GM19395 (cell line): ENCODE measurements at regions not wholly inside any gene's neighbourhood (a gene's known extent, or its start where the extent isn't known, plus 50 kb on each side); places are given as distances from the start of the nearest gene placed in this dataset.

Experiments used
- ATAC-seq: cut with Tn5 transposase; IDR thresholded peaks from one replicate; pipeline ENCODE4 v1.9.1; 2021; ENCODE audit warnings: mild to moderate bottlenecking, moderate library complexity; ENCODE audit not compliant: unreplicated experiment

DNA sequence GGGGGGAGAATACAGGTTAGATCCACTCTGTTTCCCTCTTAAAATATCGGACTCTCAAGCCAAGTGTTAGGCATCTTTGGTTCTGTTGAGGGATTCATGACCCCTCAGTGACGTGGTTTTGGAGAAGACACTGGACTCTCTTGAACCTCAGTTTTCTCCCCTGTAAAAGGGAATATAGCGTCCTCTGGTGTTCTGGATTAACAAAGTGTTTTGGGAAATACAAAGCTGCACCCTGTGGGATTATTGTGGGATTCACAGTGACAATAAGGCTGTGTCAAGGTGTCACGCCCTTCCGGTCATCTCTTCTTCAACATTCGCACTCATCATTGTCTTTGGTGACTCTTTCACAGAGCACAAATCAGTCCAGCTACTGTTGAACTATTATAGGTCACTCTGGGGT is 139.0 kb downstream of the IRX1 start:
- no peak for ATAC-seq

DNA sequence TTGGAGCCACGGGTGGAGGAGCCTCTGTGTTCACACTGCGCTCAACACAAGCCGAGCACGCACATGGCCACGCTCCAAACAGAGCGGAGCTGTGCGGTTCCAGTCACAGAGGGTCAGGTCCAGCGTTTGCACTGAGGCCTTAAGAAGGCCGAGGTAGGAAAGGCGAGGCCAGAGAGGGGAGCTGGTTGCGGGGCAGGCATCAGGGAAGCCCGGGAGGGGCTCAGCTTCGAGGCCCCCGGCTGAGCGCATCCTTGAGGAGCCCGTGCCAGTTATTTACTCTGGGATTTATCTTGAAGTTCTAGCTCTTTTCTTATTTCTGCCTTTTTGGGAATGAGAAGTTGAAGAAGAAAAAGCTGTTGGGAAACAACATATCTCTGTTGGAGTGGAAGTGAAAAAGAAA is 140.8 kb downstream of the IRX1 start:
- no peak for ATAC-seq

DNA sequence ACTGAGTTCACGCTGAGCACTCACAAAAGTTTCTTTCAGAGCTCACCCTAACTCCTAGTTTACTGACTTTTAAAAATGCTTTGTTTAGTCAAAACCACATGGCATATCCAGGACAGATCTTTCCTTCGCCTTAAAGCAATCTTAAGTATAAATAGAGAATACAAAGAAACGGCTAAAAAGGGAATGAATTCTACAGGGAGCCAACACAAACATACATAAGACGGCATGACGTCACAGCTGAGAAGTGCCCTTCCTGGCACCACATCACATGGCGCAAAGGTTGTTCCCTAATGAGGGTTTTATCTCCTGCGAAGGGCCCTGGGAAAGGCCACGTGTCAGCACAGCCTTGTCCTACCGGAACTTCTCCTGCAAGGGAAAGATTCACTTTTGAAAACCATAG is 141.3 kb downstream of the IRX1 start:
- ATAC-seq: no peak

DNA sequence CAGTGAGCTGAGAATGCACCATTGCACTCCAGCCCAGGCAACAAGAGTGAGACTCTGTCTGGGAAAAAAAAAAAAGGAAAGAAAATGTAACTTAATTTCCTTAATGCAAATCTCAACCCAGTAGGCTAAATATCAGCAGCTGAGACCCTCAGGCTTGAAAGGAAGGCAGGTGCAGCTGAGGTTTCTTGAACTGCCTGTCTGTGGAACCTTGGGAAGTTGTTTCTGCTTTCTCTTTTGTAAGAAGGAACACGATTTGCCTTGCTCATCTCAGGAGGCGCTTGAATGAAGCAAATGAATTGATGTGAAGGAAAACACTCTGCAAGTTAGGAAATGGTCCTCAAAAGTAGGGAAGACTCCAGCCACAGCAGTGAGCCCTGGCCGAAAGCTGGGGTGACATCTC is 143.3 kb downstream of the IRX1 start:
- ATAC-seq: no peak

DNA sequence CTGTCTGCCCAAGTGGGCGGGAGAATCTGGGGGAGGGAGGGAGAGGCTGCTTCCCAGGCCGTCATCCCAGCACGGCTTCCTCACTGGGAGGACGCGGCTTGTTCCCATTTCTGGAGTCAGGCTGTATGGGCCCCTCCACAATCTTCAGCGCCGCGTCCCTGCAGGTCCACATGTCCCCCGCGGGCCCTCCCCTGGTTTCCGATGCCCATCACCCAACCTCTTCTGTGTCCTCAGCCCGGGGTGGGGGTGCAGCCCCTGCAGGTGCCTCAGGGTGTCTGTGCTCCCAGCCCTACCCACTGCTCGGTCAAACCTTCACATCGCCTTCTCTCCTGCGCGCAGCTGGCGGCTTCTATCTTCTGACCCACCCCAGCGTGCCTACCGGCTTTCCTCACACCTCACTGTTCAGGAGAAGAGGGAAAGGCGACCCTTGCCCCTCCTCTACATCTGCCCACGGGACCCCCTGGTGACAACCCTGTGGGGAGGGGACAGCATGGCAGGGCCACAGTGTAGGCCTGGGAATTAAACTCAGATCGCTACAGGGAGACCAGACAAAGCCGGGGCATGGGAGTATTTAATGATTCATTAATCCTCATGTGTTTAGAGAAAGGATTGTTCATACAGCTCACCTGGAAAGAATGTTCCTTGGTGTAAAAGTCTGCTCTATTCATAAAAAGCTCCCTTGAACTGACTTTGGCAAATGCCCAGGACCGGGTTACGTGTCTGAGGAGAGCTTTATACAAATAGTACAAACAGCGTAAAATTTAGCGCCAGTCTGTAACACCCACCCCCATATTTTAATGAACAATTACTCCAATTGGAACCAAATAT is 145.1 kb downstream of the IRX1 start:
- no peak for ATAC-seq

DNA sequence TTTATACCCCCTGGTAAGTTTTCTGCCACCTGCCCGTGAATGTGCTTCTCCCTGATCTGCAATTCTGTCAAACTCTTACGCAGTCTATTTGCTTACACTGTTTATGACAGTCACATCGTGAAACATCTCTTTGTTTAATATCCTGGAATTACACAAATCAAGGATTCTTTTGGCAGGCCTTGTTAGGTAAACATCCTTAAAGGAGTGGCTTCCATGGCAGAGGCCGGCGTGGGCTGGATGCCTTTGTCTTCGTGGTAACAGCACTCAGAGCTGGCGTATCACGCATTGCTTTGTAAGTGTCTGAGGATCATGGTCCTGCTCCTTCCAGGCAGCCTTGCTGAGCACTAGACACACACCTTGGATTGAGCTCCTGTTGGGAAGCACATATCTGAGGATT is 145.7 kb downstream of the IRX1 start:
- ATAC-seq: no peak

DNA sequence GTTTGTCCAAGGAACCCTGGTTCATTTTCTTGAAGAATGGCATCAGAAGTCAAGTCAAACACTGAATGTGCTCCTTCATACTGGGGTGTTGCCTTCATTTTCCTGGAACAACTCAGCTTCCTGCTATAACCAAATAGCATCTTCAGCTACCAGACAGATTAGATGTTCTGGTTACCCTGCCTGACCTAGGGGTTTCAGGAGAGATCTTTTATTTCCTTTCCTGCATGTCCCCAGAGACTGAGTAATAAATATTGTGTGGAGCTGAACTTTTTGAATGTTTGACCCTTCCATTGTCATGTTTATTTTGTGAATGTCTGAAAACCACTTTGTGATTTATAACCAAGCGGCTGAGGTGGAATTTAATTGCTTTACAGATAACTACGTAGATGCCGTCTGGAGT is 147.1 kb downstream of the IRX1 start:
- no peak for ATAC-seq

DNA sequence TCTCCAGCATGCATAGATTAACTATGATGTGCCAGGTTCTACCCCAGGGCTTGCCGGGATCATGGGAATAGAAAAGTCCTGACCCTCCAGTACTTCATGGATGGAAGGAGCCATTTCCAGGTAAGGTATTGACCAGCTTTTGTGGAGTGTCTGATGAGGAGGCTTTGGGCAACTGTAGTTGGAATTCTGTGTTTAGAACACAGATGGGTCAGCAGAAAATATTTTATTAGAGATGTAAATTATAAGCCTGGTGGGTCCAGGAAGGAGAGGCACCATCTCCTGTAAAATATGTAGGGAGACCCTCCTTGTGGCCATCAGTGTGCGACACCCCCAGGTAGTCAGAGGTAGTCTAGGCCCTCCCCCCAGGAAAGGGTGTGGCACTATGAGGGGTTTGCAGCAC is 156.2 kb downstream of the IRX1 start:
- no peak for ATAC-seq

DNA sequence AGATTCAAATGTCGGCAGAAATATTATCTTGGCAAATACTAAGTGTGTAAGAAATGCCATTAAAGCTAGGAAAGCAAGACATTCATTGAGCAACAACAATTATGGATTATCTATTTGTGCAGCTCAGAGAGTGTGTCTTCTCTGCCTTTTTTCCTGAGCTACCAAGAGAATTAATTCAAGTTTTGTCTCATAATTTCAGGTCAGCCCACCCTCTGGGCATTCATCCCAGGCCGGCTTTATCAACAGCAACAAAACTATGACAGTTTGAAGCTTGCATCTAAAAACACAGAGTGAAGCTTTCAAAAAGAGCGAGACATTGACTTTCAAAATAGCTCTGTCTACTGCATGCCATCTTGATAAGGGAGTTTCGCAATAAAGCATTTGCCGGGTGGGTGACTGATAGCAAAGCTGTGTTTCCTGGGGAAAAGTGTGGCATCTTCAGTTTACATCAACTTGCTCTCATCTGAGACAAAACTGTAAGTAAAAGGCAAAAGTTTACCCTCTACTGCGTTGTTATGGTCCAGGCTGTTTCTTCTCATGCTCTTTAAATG is 182.4 kb downstream of the IRX1 start:
- ATAC-seq: no peak

DNA sequence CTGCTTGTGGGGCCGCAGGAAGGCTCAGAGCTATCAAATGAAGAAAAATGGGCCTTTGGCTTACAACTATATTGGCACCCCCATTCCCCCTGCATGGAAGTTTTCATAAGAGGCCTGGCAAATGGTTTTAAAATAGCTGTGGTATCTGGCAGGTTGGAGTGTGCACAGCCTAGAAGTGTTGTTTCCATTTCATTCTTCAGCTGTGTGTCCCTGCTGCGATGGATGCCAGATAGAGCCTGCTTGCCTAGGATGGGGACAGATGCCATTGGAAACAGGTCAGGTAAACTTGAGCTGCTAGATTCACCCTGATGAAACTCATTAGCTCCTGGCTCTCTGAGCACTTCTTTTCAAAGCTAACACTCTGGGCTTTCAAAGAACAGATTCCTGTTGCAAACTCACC is 183.3 kb downstream of the IRX1 start:
- ATAC-seq: no peak

DNA sequence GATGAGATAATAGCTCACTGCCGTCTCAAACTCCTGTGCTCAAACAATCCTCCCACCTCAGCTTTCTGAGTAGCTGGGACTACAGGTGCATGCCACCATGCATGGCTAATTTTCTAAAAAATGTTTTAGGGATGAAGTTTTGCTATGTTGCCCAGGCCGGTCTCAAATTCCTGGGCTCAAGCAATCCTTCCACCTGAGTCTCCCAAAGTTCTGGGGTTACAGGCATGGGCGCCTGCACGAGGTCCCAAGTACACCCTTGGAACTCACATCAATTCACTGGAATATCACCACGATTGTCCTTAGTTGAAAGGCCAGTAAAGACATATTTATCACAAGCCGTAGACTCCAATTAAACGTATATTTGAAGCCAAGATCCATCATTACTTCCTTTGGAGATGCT is 184.6 kb downstream of the IRX1 start:
- no peak for ATAC-seq

DNA sequence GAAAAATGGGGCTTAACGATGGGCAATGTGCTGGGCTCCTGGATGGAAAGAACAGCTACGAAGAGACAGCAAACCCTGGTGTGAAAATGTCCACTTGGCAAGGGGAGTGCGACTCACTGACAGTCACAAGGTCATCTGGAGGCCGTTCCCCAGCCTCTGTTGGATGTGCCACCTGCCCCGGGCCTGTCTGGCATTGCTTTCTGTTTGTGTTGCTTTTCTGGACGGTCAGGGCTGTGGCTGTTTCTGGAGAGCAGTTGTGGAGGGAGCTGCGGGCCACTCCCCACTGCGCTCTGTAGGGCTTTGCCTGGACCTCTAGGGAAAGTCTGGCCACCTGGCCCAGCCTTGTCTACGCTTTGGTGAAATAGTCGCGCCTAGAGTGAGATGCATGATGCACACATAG is 185.3 kb downstream of the IRX1 start:
- no peak for ATAC-seq

DNA sequence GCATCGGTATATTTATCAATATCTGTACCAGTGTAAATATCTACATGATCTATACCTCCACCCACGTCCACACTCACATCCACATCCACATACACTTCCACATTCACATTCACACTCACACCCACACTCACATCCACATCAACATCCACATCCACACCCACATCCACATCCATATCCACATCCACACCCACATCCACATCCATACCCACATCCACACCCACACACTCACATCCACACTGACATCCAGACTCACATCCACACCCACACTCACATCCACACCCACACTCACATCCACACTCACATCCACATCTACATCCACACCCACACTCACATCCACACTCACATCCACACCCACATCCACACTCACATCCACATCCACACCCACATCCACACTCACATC is 189.2 kb downstream of the IRX1 start:
- ATAC-seq: no peak

DNA sequence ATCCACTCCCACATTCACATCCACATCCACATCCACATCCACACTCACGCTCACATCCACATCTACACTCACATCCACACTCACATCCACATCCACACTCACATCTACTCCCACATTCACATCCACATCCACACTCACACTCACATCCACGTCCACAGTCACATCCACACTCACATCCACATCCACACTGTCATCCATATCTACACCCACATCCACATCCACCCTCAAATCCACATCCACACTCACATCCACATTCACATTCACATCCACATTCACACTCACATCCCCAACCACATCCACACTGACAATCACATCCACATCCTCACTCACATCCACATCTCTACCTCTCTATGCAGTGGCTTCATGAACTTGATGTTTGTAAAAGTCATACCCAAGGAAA is 190.5 kb downstream of the IRX1 start:
- no peak for ATAC-seq

DNA sequence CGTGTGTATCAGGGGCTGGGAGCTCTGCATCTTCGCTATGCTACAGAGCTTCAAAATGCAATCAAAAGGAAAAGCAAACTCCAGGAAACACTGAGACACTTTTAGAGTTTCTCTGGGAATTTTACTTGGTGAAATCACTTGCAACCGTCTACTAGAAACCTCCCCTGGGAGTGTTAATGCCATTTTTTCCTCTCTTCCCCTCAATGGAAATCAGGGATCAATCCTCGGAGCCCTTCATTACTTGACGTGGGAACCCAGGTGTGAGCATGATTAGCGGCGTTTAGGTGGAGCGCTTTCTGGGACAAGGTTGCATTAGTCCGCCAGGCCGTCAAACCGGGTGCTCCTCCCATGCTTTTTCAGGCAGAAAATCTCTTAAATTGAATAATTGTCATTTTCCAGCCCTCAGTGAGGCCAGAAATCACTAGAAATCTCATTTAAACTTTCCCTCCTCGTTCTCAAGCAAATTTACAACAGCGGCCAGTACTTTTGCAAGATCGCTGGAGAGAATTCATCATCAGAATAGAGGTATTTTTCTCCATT is 191.3 kb downstream of the IRX1 start:
- ATAC-seq: no peak

DNA sequence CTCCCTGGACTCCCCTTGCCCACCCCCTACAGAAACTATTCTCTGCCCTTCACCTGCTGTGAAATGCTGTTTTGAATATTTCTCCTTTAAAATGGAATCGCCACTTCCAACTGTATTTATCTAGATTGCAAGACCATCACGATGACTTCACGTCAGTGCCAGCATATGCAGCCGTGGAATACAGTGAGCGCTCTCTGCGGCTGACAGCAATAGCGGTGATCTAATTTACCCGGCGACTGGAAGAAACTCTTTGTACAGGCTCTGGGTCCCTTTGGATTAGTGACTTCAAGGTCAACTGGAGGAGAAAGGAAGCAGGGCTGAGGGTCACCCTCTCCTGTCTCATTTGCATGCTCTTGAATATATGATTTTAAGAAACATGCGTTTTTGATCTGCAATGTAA is 192.0 kb downstream of the IRX1 start:
- ATAC-seq: no peak

DNA sequence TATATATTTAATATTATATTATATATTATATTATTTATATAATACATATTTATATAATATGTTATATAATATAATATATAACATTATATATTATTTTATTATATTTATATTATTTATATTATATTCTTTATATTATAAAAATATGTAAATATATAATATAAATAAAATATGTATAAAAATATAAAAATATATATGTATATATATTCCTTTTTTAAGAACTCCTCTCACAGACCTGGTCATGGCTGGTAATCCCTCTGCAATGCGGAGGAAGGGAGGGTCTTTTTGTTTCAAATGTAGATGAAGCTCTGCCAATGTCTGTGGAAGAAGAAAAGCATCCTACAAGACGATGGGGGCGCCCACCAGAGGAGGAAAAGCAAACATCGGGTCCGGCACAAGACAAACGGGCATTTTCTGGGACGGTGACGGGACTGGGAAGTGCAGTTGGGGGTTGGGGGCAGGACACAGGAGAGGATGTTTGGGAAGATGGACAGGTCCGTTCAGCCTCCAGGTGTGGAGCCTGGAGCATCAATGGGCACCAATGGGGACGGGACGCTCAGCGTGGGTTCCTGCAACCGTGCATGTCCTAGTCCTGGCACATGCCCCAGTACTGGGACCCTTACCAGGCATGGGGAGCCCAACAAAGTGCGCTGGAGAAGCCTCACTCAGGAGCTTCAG is 194.0 kb downstream of the IRX1 start:
- no peak for ATAC-seq

DNA sequence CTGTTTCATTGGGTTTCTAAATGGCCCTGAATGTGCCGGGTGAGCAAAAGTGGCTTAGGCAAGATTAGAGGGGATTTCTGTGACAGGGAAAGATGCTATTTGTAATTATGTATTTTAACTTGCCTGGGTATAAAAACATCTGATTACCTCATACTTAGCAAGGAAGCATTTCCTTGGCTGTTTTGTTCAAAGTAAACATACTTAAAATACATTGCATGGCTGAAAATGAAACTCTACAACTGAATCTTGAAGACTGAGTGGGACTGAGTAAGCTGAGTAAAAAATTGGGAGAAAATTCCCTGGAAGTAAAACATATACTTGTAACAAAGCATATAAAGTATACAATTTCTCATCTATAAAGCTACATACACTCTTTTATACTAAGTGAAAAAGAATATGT is 197.5 kb downstream of the IRX1 start:
- no peak for ATAC-seq

DNA sequence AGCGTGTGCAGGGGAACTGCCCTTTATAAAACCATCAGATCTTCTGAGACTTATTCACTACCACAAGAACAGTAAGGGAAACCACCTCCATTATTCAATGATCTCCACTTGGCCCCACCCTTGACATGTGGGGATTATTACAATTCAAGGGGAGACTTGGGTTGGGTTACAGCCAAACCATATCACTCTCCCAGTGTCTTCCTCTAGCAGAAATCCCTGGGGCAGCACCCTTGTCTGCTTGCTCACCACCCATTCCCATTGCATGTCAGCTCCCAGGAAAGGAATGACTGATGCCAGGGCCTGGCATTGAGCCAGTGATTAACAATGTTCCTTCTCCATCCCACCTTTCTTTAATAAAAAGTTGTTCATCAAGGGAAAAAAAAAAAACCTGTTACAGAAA is 199.0 kb downstream of the IRX1 start:
- ATAC-seq: no peak

DNA sequence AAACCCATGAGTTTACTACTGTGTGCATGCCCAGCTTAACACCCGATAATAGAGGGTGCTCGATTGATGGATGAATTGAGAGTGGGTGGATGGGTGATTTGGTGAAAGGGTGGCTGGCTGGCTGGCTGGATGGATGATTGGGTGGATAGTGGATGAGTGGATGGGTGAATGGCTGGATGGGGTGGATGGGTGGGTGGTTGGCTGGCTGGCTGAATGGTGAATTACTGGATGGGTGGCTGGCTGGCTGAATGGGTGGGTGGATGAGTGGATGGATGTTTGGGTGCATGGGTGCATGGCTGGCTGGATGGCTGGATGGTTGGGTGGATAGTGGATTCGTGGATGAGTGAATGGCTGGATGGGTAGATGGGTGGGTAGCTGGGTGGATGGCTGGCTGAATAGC is 201.1 kb downstream of the IRX1 start:
- ATAC-seq: no peak

DNA sequence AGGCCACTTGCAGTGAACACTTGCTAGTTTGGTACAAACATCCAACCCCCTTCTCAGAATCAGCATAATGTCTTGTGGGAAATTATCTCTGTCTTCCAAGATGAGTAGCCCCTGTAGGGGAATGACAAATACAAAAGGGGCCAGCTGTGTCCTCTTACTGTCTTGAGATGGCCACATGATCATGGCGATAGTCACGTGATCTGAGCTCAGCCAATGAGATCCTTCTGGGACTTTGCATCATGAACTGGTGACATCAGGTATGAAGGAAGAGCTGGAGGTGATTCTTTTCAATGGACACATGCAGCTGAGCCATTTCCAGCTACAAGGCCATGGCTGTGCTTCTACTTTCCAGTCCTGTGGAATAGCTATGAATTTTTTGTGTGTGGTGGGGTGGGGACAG is 206.3 kb downstream of the IRX1 start:
- ATAC-seq: no peak

DNA sequence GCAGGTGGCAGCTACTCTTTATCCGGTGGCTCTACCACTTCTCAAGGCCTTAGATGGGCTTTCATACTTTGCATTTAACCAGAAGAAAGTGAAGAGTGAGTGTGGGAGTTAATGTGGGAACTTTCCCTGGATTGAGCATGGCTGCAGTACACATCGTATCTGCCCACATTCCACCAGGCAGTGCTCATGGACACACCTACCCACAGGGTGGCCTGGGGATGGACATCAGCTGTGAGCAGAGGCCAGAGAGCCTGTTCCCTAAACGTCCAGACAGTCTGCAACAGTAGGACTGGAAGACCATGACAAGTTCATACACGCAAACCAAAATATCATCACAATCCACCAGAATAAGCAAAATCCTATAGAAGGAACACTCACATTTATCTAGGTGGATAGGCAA is 213.8 kb downstream of the IRX1 start:
- no peak for ATAC-seq
